OCI-LY3 (cell line): ENCODE measurements at regions not wholly inside any gene's neighbourhood (a gene's known extent, or its start where the extent isn't known, plus 50 kb on each side); places are given as distances from the start of the nearest gene placed in this dataset.

Source experiments
- H2AFZ ChIP-seq: fragments of 200-600, 300-600 bp; shearing (Covaris generic); 2 replicates; pipeline ENCODE4 v1.6.0; 2014; ENCODE audit warnings: antibody characterized with exemption, low read depth, low read length
- H3K27ac ChIP-seq: fragments of 200-600, 300-600 bp; sonication (generic); 2 replicates; pipeline ENCODE4 v1.5.1; 2014; ENCODE audit warnings: mild to moderate bottlenecking, low read length, moderate library complexity, mixed read lengths
- H3K27me3 ChIP-seq: fragments of 200-600, 300-600 bp; sonication (generic); 2 replicates; pipeline ENCODE4 v1.6.1; 2014; ENCODE audit warnings: low read depth, low read length, mixed read lengths
- H3K36me3 ChIP-seq: fragments of 200-600, 300-600 bp; sonication (generic); replicated peaks from 2 replicates; pipeline ENCODE3; 2014; ENCODE audit warnings: low read depth, low read length, mixed read lengths
- H3K4me1 ChIP-seq: fragments of 300-600, 200-600 bp; sonication (generic); 2 replicates; pipeline ENCODE4 v1.6.1; 2014; ENCODE audit warnings: low read length, mixed read lengths
- H3K4me2 ChIP-seq: fragments of 200-600, 300-600 bp; sonication (generic); 2 replicates; pipeline ENCODE4 v1.6.1; 2014; ENCODE audit warnings: low read length, mixed read lengths
- H3K4me3 ChIP-seq: fragments of 300-600, 200-600 bp; sonication (generic); 2 replicates; pipeline ENCODE4 v1.5.1; 2014; ENCODE audit warnings: antibody characterized with exemption, mild to moderate bottlenecking, low read length, moderate library complexity
- H3K79me2 ChIP-seq: fragments of 300-600, 200-600 bp; shearing (Covaris generic); 2 replicates; pipeline ENCODE4 v1.6.1; 2014; ENCODE audit warnings: mild to moderate bottlenecking, low read length, mixed read lengths
- H3K9ac ChIP-seq: fragments of 300-600, 200-600 bp; shearing (Covaris generic); 2 replicates; pipeline ENCODE4 v1.6.0; 2014; ENCODE audit warnings: mild to moderate bottlenecking, low read length, moderate library complexity
- H3K9me3 ChIP-seq: fragments of 200-600, 300-600 bp; shearing (Covaris generic); 2 replicates; pipeline ENCODE4 v1.6.1; 2014; ENCODE audit warnings: low read length, mixed read lengths; ENCODE audit not compliant: insufficient read depth
- H4K20me1 ChIP-seq: fragments of 200-600, 300-600 bp; sonication (generic); 2 replicates; pipeline ENCODE4 v1.6.1; 2016; ENCODE audit warnings: low read length, mixed read lengths; ENCODE audit not compliant: insufficient read depth
- CTCF ChIP-seq: fragments of 200-600, 300-600 bp; sonication (generic); IDR thresholded peaks from 2 replicates; pipeline ENCODE4 v1.5.1; 2014; ENCODE audit warnings: antibody characterized with exemption, low read length, low read depth
- EZH2phosphoT487 ChIP-seq: fragments of 200-600 bp; shearing (Covaris generic); IDR thresholded peaks from 2 replicates; pipeline ENCODE4 v1.6.1; 2018; ENCODE audit warnings: antibody characterized with exemption, mixed run types, low read depth

DNA sequence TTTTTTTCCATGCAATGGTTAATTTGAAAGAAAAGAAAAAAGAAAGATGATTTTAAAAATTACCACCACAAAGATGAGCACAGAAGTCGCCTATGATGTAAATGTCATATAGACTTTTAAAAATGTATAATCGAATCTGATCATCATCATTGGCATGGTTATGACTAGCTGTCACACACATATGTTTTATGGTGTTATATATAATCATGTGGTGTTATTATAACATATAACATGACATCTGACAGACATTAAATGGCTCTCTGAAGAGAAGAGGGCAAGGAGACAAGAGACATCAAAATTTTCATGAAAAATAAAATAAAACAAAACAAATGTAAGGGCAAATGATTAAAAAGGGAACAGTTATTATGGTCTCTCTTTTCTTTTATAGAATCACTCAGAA, 217.5 kb downstream of the TMEM161B start:
- no peaks in the 10 kb centered on the region for H3K4me1 ChIP-seq
- H3K27ac ChIP-seq = no peak overlapping the region
- H2AFZ ChIP-seq = no peak overlapping the region
- H3K27me3 ChIP-seq = no peaks in the 10 kb centered on the region
- no peak overlapping the region for H3K4me3 ChIP-seq
- TF ChIP-seq CTCF (no peak), EZH2phosphoT487 (no peak)
- no peaks in the 10 kb centered on the region for H4K20me1 ChIP-seq
- no peak overlapping the region for H3K9ac ChIP-seq
- no peaks in the 10 kb centered on the region for H3K9me3 ChIP-seq
- H3K36me3 ChIP-seq = no peaks in the 10 kb centered on the region
- H3K79me2 ChIP-seq = no peaks in the 10 kb centered on the region
- H3K4me2 ChIP-seq = no peak overlapping the region

GRCh38 chr5:88049737-88050136, 218.9 kb downstream of the TMEM161B start:
- Histone ChIP-seq H3K36me3 (no peaks in the 10 kb centered on the region), H3K9me3 (no peaks in the 10 kb centered on the region), H3K79me2 (no peaks in the 10 kb centered on the region), H4K20me1 (no peaks in the 10 kb centered on the region), H3K4me1 (no peaks in the 10 kb centered on the region), H2AFZ (no peak overlapping the region), H3K4me3 (no peak overlapping the region), H3K27me3 (no peaks in the 10 kb centered on the region), H3K4me2 (no peak overlapping the region), H3K9ac (no peak overlapping the region), H3K27ac (no peak overlapping the region)
- no peak for TF ChIP-seq CTCF
- TF ChIP-seq EZH2phosphoT487 = no peak

DNA sequence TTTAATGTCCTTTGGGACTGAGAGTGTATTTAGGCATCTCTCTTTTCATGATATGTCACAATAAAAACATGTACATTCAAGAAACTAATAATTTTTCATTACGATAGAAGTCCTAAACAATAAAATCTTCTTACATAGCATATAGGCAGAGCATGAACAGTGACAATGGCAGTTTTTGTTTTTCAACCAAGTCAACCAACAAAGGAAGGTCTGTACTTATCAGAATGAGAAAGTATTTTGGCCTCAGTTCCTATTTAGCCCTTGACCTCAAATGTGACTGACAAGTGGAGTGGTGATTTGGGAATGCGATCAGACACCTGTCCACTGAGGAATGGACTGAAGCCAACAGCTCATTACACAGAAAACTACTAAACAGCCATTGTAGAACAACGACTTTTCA, 219.5 kb downstream of the TMEM161B start:
- Histone ChIP-seq H3K27ac (no peak overlapping the region), H3K9me3 (no peaks in the 10 kb centered on the region), H2AFZ (no peak overlapping the region), H3K27me3 (no peaks in the 10 kb centered on the region), H4K20me1 (no peaks in the 10 kb centered on the region), H3K79me2 (no peaks in the 10 kb centered on the region), H3K4me3 (no peak overlapping the region), H3K9ac (no peak overlapping the region), H3K4me1 (no peaks in the 10 kb centered on the region), H3K36me3 (no peaks in the 10 kb centered on the region), H3K4me2 (no peak overlapping the region)
- no peak for TF ChIP-seq CTCF
- no peak for TF ChIP-seq EZH2phosphoT487

DNA sequence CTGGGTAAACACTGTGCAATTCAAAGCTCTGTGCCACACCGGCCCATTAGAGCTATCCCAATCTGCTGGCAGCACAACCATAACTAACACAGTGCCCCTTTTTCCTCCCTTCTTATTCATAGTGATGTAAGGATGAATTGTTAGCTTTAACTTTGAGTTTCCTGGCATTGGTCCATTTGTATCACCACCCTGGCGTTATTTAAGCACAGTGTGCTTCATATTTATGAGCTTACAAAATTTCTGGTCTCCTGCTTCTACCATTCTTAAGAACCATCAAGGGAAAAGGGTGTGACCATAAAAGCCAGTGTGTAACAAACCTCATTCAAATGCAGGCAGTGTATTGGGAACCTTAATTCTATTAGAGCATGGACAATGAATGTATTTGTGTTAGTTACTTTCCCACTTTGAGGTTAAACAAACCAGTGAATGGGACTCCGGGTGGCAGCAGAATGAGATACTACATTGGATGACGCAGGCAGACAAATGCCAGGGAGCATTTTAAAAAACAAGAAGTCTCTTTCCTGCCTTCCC, 222.6 kb downstream of the TMEM161B start:
- Histone ChIP-seq H3K4me3 (no peak overlapping the region), H3K27ac (no peak overlapping the region), H4K20me1 (no peaks in the 10 kb centered on the region), H3K4me2 (no peak overlapping the region), H3K36me3 (no peaks in the 10 kb centered on the region), H3K27me3 (no peaks in the 10 kb centered on the region), H3K79me2 (no peaks in the 10 kb centered on the region), H3K9me3 (no peaks in the 10 kb centered on the region), H2AFZ (no peak overlapping the region), H3K4me1 (no peaks in the 10 kb centered on the region), H3K9ac (no peak overlapping the region)
- TF ChIP-seq EZH2phosphoT487 (no peak), CTCF (no peak)
